AG04449 (cell line): ENCODE measurements at regions not wholly inside any gene's neighbourhood (a gene's known extent, or its start where the extent isn't known, plus 50 kb on each side); places are given as distances from the start of the nearest gene placed in this dataset.

ENCODE experiments used
- CTCF ChIA-PET: fragments of 350-600 bp; formaldehyde crosslinking; extraction: SDS; loops from one replicate; lab custom pipeline; 2021; ENCODE audit warnings: antibody characterized with exemption; lab: Yijun Ruan, JAX
- POLR2A ChIA-PET: fragments of 400-600, 350-600 bp; formaldehyde crosslinking; extraction: SDS; loops from one replicate; lab custom pipeline; 2020; ENCODE audit warnings: antibody characterized with exemption, inconsistent platforms; lab: Yijun Ruan, JAX
- DNase-seq: peaks from one replicate; pipeline ENCODE4 v3.0.0-alpha.2; 2010; ENCODE audit warnings: low read depth, low spot score
- H3K4me3 ChIP-seq: 2 replicates; pipeline ENCODE4 v1.5.1; 2011; ENCODE audit warnings: low read depth, mild to moderate bottlenecking, control low read depth, low read length
- CTCF ChIP-seq: IDR thresholded peaks from one replicate; pipeline ENCODE4 v1.5.1; 2011; ENCODE audit warnings: mild to moderate bottlenecking, moderate library complexity, low read length, control low read depth, inconsistent platforms; ENCODE audit not compliant: insufficient read depth; ENCODE audit errors: missing control alignments

GRCh38 chr10:7486528-7486927, 75.7 kb upstream of the SFMBT2 start:
- CTCF ChIA-PET = no interaction called here
- DNase-seq = no peak
- H3K4me3 ChIP-seq = no peak overlapping the region
- no peak for TF ChIP-seq CTCF
- POLR2A ChIA-PET = no interaction called here

DNA sequence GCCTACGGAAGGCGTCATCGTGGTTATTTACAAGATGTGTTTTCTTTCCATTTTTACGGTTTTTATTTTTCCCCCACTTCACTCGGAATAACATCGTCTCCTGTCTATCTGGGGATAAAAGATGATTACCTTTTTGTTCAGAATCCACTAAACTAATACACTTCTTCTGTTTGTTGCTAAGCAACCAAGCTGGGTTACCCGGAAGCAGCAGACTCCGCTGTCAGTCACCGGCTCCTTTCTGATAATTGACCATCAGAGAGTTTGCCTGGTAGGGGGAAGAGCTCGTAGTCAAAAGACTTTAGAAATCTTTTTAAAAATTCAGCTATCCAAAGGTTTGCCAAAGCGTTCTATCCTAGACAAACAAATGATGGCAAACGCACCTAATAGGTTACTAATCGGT, 75.0 kb upstream of the SFMBT2 start:
- ChIA-PET CTCF (no interaction called here), POLR2A (no interaction called here)
- DNase-seq = no peak
- TF ChIP-seq CTCF = no peak
- no peak overlapping the region for H3K4me3 ChIP-seq

DNA sequence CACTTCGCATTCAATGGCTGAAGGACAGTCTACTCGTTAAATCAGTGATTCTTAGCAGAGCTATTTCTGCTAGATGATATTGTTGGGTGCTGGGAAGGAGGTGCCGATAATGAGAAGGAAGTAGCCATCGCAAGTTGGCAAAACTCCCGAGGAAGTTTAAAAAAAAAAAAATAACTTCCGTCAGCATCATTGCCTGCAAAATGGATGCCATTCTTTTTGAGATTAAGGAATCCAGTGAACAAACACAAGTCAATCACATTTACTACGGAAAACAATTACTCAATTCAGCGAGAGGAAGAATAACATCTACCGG, 74.4 kb upstream of the SFMBT2 start:
- ChIA-PET POLR2A (no interaction called here), CTCF (no interaction called here)
- DNase-seq = no peak
- no peak for TF ChIP-seq CTCF
- H3K4me3 ChIP-seq = no peak overlapping the region

- no peak overlapping the region for H3K4me3 ChIP-seq
- DNase-seq = no peak
- CTCF ChIA-PET = no interaction called here
- TF ChIP-seq CTCF = no peak
- POLR2A ChIA-PET = no interaction called here
Measured at GRCh38 chr10:7484456-7485243, 73.8 kb upstream of the SFMBT2 start.

DNA sequence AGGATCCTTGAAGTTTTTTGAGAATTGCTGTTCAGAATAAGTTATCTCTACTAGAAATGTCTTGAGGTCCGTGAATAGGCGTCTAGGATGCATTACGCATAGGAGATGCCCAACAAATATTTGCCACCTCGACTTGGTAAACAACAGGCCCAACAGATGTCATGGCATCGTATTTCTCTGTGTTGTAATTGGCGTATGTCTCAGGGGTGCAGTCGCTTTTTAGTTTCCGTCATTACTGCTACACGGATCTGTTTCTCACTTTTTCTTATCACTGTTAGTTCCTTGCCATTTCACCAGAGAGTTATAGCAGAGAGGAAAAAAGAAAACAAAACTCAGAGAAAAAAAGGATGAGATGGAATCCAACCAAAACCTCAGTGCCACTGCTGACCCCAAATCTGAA, 73.0 kb upstream of the SFMBT2 start:
- POLR2A ChIA-PET = no interaction called here
- CTCF ChIA-PET = no interaction called here
- DNase-seq = no peak
- no peak for TF ChIP-seq CTCF
- no peak overlapping the region for H3K4me3 ChIP-seq

GRCh38 chr10:7482992-7483391, 72.2 kb upstream of the SFMBT2 start:
- no peak overlapping the region for H3K4me3 ChIP-seq
- ChIA-PET CTCF (no interaction called here), POLR2A (no interaction called here)
- DNase-seq = no peak
- no peak for TF ChIP-seq CTCF
